ENCODE measurements at regions not wholly inside any gene's neighbourhood (a gene's known extent, or its start where the extent isn't known, plus 50 kb on each side); places are given as distances from the start of the nearest gene placed in this dataset.

GRCh38 chr7:45446195-45446944, 127.8 kb upstream of the ADCY1 start:
- no peak for DNase-seq (ENCODE audit: low read depth in 4 of 4, low spot score in 3 of 4)

DNA sequence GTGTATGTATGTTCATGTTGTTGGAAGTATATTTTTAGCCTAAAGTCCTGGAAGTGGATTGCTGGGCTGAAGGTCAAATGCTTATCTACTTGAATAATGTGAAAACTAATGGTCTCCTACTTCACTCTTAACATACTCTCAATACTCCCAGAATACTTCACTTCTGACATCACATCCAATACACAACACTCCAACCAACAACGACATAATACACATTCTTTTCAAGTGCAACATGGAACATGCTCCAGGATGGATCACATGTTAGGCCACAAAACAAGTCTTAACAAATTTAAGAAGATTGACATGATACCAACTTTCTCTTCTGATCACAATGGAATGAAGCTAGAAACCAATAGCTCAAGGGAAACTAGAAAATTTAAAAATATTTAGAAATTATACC, 126.9 kb upstream of the ADCY1 start:
- DNase-seq (ENCODE audit: low read depth in 4 of 4, low spot score in 3 of 4), result no peak

GRCh38 chr7:45450571-45451204, 123.5 kb upstream of the ADCY1 start:
- no peak for DNase-seq (ENCODE audit: low read depth in 4 of 4, low spot score in 3 of 4)

- no peak for DNase-seq (ENCODE audit: low read depth in 4 of 4, low spot score in 3 of 4)
These were observed 122.7 kb upstream of the ADCY1 start for GRCh38 chr7:45451342-45452035.

DNA sequence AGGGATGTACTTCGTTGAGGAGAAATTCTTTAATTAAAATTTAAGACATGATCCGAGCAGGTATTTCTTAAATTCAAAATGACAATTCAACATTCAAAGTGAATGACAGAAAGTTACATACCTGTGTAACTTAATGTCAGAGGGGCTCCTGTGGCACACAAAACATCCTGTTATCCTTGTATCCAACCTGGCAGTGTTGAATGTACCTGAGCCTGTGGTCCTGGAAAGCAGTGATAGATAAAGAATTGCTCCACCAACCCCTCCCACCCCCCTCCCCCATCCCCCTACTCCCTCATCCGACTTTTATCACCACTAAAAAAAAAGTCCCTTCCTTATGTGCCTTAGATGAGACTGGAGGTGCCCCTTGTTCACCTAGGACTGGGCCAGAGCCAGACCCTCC, 119.4 kb upstream of the ADCY1 start:
- DNase-seq (ENCODE audit: low read depth in 4 of 4, low spot score in 3 of 4), result no peak

DNA sequence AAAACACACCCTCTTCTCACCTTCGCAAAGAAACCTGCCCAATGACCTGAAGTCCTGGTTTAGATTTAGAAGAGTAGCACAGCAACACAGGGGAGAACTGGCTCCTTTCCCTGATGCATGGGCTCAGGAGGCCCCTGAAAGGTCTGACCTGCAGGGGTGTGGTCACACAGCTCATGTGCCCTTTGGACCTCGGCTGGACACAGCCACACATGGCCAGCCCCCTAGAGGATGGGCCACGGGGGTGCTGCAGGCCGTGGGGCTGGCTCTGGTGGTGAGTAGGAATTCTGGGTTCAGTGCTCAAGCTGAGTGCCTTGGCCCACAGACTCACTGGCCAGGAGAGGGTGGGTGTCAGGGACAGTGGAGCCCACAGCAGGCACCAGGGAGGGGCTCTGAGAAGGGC, 118.5 kb upstream of the ADCY1 start:
- DNase-seq (ENCODE audit: low read depth in 4 of 4, low spot score in 3 of 4), result no peak

- DNase-seq (ENCODE audit: low read depth in 4 of 4, low spot score in 3 of 4), result no peak
These were observed 118.1 kb upstream of the ADCY1 start for GRCh38 chr7:45456105-45456504.

GRCh38 chr7:45456747-45457524, 117.2 kb upstream of the ADCY1 start:
- DNase-seq (ENCODE audit: low read depth in 4 of 4, low spot score in 3 of 4), result no peak

DNA sequence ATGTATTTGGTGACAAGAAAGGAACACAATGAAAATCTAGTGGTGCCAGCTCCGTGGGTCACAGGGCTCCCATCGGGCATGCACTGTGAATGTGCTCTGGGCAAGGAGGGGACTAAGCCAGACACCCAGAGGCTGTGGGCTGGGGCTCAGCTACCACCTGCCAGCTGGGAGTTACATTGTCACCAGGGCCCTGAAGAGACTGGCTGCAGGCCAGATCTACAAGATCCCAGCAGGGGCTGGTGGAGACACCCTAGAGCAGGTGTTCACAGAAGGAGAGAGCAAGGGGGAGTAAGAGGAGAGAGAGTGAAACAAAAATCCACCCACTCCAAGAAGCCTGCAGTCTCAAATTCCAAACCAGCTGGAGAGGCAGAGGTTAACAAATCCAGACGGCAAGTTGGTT, 116.6 kb upstream of the ADCY1 start:
- no peak for DNase-seq (ENCODE audit: low read depth in 4 of 4, low spot score in 3 of 4)

GRCh38 chr7:45459476-45459875, 114.7 kb upstream of the ADCY1 start:
- no peak for DNase-seq (ENCODE audit: low read depth in 4 of 4, low spot score in 3 of 4)

- no peak for DNase-seq (ENCODE audit: low read depth in 4 of 4, low spot score in 3 of 4)
These were observed 113.8 kb upstream of the ADCY1 start for GRCh38 chr7:45460379-45460778.

- DNase-seq (ENCODE audit: low read depth in 4 of 4, low spot score in 3 of 4), result no peak
These were observed 113.1 kb upstream of the ADCY1 start for GRCh38 chr7:45461026-45461425.

DNA sequence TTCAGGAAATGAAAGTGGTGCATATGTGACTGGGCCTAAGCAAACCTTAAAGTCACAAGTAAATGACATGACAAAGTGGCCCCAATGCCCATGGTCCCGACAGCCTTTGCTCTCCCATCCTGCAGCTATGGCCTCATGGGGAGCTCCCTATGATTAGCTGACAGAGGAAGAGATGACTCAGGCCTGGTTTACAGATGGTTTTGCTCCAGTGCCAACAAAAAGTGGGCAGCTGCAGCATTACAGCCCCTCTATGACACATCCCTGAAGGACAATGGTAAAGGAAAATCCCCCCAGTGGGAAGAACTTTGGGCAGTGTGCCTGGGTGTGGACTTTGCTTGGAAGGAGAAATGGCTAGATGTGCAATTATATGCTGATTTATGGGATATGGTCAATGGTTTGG, 105.1 kb upstream of the ADCY1 start:
- no peak for DNase-seq (ENCODE audit: low read depth in 4 of 4, low spot score in 3 of 4)

GRCh38 chr7:45470031-45470430, 104.1 kb upstream of the ADCY1 start:
- DNase-seq (ENCODE audit: low read depth in 4 of 4, low spot score in 3 of 4), result no peak

- no peak for DNase-seq (ENCODE audit: low read depth in 4 of 4, low spot score in 3 of 4)
These were observed 94.4 kb upstream of the ADCY1 start for GRCh38 chr7:45479781-45480180.

GRCh38 chr7:45482451-45482850, 91.7 kb upstream of the ADCY1 start:
- DNase-seq (ENCODE audit: low read depth in 4 of 4, low spot score in 3 of 4), result no peak

- no peak for DNase-seq (ENCODE audit: low read depth in 4 of 4, low spot score in 3 of 4)
These were observed 90.1 kb upstream of the ADCY1 start for GRCh38 chr7:45484094-45484493.

DNA sequence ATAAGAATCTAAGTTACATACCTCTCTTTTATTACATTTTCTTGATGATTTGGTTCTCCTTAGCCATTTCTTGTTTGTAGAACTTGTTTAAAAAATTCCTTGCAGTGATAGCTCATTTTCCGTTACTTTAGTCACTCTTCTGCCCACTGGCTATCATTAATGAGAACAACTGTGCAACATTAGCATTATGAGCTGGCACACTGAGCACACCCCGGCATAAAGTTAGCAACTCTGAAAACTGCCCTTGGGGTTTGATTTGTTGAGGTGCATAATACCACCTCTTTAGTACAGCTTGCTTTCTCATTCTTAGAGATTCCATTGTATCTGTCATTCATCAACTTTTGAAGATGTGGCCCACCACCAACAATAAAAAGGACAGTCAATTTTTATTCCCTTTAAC, 87.6 kb upstream of the ADCY1 start:
- DNase-seq (ENCODE audit: low read depth in 4 of 4, low spot score in 3 of 4), result no peak

DNA sequence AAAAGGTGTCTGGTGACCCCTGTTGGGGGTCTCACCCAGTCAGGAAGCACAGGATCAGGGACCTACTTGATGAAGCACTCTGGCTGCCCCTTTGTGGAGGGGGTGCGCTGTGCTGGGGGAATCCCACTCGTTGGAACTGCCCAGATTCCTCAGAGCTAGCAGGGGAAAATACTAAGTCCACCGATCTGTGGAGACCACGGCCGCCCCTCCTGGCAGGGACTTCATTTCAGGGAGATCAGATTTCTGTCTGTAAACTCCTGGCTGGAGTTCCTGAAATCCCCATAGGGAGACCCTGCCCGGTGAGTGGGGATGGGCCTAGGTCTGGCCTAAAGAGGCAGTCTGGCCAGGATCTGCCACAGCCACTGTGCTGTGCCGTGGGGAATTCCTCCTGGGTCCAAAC, 79.3 kb upstream of the ADCY1 start:
- DNase-seq (ENCODE audit: low read depth in 4 of 4, low spot score in 3 of 4), result no peak

DNA sequence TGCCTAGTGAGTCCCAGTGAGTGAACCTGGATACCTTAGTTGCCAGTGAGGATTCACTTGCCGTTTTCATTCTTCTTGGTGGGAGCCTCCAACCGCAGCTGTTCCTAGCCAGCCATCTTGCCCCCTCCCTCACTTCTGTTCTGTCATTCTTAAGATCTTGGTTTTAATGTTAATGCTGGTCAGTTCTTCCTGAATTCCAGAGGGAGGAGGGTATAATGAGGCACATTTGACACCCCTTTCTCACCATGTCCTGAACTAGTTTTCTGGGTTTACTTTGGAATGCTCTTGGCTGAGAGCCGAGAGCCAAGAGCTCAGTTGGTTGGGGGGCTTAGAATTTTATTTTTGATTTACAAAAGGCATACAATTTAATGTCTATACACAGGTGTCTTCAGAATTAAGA, 78.5 kb upstream of the ADCY1 start:
- DNase-seq (ENCODE audit: low read depth in 4 of 4, low spot score in 3 of 4), result no peak

DNA sequence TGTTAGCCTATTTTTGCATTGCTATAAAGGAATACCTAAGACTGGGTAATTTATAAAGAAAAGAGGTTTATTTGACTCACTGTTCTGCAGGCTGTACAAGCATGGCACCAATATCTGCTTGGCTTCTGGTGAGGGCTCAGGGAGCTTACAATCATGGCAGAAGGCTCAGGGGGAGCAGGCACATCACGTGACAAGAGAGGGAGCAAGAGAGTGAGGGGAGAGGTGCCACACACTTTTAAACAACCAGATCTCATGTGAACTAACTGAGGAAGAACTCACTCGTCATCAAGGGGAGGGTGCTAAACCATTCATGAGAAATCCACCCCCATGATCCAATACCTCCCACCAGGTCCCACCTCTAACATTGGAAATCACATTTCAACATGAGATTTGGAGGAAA, 73.9 kb upstream of the ADCY1 start:
- no peak for DNase-seq (ENCODE audit: low read depth in 4 of 4, low spot score in 3 of 4)

All from right renal pelvis (tissue), 4 donors.